OCI-LY3 (cell line): ENCODE measurements at regions not wholly inside any gene's neighbourhood (a gene's known extent, or its start where the extent isn't known, plus 50 kb on each side); places are given as distances from the start of the nearest gene placed in this dataset.

ENCODE experiments used
- H2AFZ ChIP-seq: fragments of 200-600, 300-600 bp; shearing (Covaris generic); 2 replicates; pipeline ENCODE4 v1.6.0; 2014; ENCODE audit warnings: antibody characterized with exemption, low read depth, low read length
- H3K27ac ChIP-seq: fragments of 200-600, 300-600 bp; sonication (generic); 2 replicates; pipeline ENCODE4 v1.5.1; 2014; ENCODE audit warnings: mild to moderate bottlenecking, low read length, moderate library complexity, mixed read lengths
- H3K27me3 ChIP-seq: fragments of 200-600, 300-600 bp; sonication (generic); 2 replicates; pipeline ENCODE4 v1.6.1; 2014; ENCODE audit warnings: low read depth, low read length, mixed read lengths
- H3K36me3 ChIP-seq: fragments of 200-600, 300-600 bp; sonication (generic); replicated peaks from 2 replicates; pipeline ENCODE3; 2014; ENCODE audit warnings: low read depth, low read length, mixed read lengths
- H3K4me1 ChIP-seq: fragments of 300-600, 200-600 bp; sonication (generic); 2 replicates; pipeline ENCODE4 v1.6.1; 2014; ENCODE audit warnings: low read length, mixed read lengths
- H3K4me2 ChIP-seq: fragments of 200-600, 300-600 bp; sonication (generic); 2 replicates; pipeline ENCODE4 v1.6.1; 2014; ENCODE audit warnings: low read length, mixed read lengths
- H3K4me3 ChIP-seq: fragments of 300-600, 200-600 bp; sonication (generic); 2 replicates; pipeline ENCODE4 v1.5.1; 2014; ENCODE audit warnings: antibody characterized with exemption, mild to moderate bottlenecking, low read length, moderate library complexity
- H3K79me2 ChIP-seq: fragments of 300-600, 200-600 bp; shearing (Covaris generic); 2 replicates; pipeline ENCODE4 v1.6.1; 2014; ENCODE audit warnings: mild to moderate bottlenecking, low read length, mixed read lengths
- H3K9ac ChIP-seq: fragments of 300-600, 200-600 bp; shearing (Covaris generic); 2 replicates; pipeline ENCODE4 v1.6.0; 2014; ENCODE audit warnings: mild to moderate bottlenecking, low read length, moderate library complexity
- H3K9me3 ChIP-seq: fragments of 200-600, 300-600 bp; shearing (Covaris generic); 2 replicates; pipeline ENCODE4 v1.6.1; 2014; ENCODE audit warnings: low read length, mixed read lengths; ENCODE audit not compliant: insufficient read depth
- H4K20me1 ChIP-seq: fragments of 200-600, 300-600 bp; sonication (generic); 2 replicates; pipeline ENCODE4 v1.6.1; 2016; ENCODE audit warnings: low read length, mixed read lengths; ENCODE audit not compliant: insufficient read depth
- EZH2phosphoT487 ChIP-seq: fragments of 200-600 bp; shearing (Covaris generic); IDR thresholded peaks from 2 replicates; pipeline ENCODE4 v1.6.1; 2018; ENCODE audit warnings: antibody characterized with exemption, mixed run types, low read depth
- TF ChIP-seq, protein P1 (sequence below): fragments of 200-600, 300-600 bp; sonication (generic); IDR thresholded peaks from 2 replicates; pipeline ENCODE4 v1.5.1; 2014; ENCODE audit warnings: antibody characterized with exemption, low read length, low read depth

DNA sequence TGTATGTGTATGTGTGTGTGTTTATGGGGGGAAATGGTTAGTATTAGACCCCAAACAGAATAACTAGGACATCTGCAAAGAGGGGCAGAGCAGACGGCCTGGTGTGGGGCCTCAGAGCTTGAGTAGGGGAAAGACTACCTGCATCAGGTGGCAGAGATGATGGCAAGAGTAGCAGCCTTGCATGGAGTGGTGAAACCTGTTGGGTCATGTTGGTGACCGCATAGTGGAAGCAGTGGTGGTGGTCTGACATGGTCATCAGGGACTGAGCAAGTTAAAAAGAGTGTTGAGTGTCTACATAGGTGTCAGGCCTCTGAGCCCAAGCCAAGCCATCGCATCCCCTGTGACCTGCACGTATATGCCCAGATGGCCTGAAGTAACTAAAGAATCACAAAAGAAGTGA lies 153.2 kb downstream of the FGF10 start:
- Histone ChIP-seq H3K4me1 (peaks cover 5% of the 10 kb centered on the region; the same call in 1 of the 2 replicates), H3K79me2 (no peaks in the 10 kb centered on the region), H3K4me2 (no peak overlapping the region), H4K20me1 (no peaks in the 10 kb centered on the region), H3K4me3 (no peak overlapping the region), H3K9ac (no peak overlapping the region), H3K27ac (no peak overlapping the region), H3K27me3 (no peaks in the 10 kb centered on the region), H2AFZ (no peak overlapping the region), H3K36me3 (no peaks in the 10 kb centered on the region), H3K9me3 (no peaks in the 10 kb centered on the region)
- TF ChIP-seq, protein P1, sequence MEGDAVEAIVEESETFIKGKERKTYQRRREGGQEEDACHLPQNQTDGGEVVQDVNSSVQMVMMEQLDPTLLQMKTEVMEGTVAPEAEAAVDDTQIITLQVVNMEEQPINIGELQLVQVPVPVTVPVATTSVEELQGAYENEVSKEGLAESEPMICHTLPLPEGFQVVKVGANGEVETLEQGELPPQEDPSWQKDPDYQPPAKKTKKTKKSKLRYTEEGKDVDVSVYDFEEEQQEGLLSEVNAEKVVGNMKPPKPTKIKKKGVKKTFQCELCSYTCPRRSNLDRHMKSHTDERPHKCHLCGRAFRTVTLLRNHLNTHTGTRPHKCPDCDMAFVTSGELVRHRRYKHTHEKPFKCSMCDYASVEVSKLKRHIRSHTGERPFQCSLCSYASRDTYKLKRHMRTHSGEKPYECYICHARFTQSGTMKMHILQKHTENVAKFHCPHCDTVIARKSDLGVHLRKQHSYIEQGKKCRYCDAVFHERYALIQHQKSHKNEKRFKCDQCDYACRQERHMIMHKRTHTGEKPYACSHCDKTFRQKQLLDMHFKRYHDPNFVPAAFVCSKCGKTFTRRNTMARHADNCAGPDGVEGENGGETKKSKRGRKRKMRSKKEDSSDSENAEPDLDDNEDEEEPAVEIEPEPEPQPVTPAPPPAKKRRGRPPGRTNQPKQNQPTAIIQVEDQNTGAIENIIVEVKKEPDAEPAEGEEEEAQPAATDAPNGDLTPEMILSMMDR: no peak
- TF ChIP-seq EZH2phosphoT487: no peak

DNA sequence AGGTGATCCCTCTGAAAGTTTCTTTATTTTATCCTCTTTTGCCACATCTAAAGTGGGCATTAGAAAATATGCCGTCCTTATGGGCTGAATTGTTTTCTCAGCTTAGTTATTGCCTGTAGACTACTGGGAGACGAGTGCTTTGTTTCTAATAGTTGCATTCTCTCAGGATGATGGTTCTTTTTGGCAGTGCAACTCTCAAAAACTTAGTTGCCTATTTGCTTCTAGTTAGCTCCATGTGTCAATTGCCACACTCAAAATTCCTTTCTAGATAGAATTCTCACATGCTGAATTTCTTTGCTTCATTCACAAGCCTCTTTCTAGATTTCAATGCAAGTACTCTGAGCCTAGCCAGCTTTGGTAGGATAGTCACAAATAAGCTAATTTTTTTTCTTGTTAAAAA lies 155.5 kb downstream of the FGF10 start:
- no peaks in the 10 kb centered on the region for H3K9me3 ChIP-seq
- no peaks in the 10 kb centered on the region for H4K20me1 ChIP-seq
- no peaks in the 10 kb centered on the region for H3K79me2 ChIP-seq
- H3K36me3 ChIP-seq: no peaks in the 10 kb centered on the region
- H3K4me1 ChIP-seq: peaks cover 5% of the 10 kb centered on the region; the same call in 1 of the 2 replicates
- no peak overlapping the region for H3K9ac ChIP-seq
- no peak overlapping the region for H2AFZ ChIP-seq
- H3K4me2 ChIP-seq: no peak overlapping the region
- no peaks in the 10 kb centered on the region for H3K27me3 ChIP-seq
- no peak for TF ChIP-seq EZH2phosphoT487
- TF ChIP-seq, protein P1: no peak
- H3K27ac ChIP-seq: no peak overlapping the region
- H3K4me3 ChIP-seq: no peak overlapping the region

DNA sequence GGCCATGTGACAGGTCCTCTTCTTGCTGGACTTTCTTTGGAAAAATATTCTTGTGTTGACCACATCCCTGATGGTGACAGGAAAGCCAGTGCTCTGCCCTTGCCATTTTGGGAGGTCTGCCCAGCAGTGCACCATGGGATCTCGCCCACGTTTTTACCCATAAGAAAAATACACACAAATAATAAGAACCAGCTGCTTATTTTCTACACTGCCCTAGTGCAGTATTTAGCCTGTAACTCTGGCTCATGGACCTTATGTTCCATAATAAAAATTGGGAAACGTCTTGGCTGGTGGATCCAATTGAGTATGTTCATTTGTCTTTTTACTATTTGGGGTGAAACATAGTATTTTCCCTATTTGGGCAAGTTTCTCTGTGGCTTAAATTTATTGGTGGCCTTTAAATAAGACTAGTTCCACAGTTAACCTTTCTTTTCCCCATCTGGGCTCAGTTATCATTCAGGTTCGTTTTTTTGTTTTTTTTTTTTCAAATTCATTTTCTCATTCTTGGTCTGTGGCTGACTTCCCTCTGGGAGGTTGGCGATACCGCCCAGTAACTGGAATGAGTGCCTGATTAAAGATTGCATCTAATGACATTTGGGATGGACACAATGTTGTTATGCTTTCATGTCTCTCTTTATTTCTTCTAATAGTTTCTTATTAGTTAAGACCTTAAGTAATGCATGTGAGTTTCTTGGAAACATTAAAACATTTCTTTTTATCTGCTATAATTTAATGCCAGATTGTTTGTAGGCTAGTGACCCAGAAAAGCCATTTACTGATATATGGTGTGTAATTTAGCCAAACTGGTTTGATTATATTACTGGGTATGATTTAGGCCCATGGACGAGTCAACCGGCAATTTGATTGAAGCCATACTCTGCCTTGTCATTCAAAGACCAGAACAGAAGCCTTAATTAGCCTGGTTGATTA lies 163.7 kb downstream of the FGF10 start:
- no peaks in the 10 kb centered on the region for H3K27me3 ChIP-seq
- no peaks in the 10 kb centered on the region for H3K36me3 ChIP-seq
- H4K20me1 ChIP-seq: no peaks in the 10 kb centered on the region
- no peak overlapping the region for H3K4me3 ChIP-seq
- no peaks in the 10 kb centered on the region for H3K79me2 ChIP-seq
- H3K9ac ChIP-seq: no peak overlapping the region
- H3K9me3 ChIP-seq: no peaks in the 10 kb centered on the region
- no peak overlapping the region for H3K27ac ChIP-seq
- no peak overlapping the region for H3K4me2 ChIP-seq
- TF ChIP-seq, protein P1: no peak
- no peak for TF ChIP-seq EZH2phosphoT487
- H3K4me1 ChIP-seq: no peaks in the 10 kb centered on the region
- no peak overlapping the region for H2AFZ ChIP-seq

DNA sequence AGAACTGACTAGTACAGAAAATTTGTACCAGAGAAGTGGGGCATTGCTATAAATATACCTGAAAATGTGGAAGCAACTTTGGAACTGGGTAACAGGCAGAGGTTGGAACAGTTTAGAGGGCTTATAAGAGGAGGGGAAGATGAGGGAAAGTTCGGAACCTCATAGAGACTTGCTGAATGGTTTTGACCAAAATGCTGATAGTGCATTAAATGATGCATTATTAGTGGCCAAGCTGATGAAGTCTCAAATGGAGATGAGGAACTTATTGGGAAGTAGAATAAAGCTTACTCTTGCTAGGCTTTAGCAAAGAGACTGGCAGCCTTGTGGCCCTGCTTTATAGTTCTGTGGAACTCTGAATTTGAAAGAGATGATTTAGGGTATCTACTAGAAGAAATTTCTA lies 189.8 kb downstream of the FGF10 start:
- H3K27me3 ChIP-seq: no peaks in the 10 kb centered on the region
- no peak overlapping the region for H3K4me3 ChIP-seq
- H3K9me3 ChIP-seq: no peaks in the 10 kb centered on the region
- no peaks in the 10 kb centered on the region for H3K36me3 ChIP-seq
- H4K20me1 ChIP-seq: no peaks in the 10 kb centered on the region
- no peak overlapping the region for H2AFZ ChIP-seq
- H3K9ac ChIP-seq: no peak overlapping the region
- TF ChIP-seq EZH2phosphoT487: no peak
- TF ChIP-seq, protein P1: no peak
- H3K79me2 ChIP-seq: no peaks in the 10 kb centered on the region
- no peak overlapping the region for H3K27ac ChIP-seq
- H3K4me2 ChIP-seq: no peak overlapping the region
- no peaks in the 10 kb centered on the region for H3K4me1 ChIP-seq
